ENCODE measurements at regions not wholly inside any gene's neighbourhood (a gene's known extent, or its start where the extent isn't known, plus 50 kb on each side); places are given as distances from the start of the nearest gene placed in this dataset.

DNA sequence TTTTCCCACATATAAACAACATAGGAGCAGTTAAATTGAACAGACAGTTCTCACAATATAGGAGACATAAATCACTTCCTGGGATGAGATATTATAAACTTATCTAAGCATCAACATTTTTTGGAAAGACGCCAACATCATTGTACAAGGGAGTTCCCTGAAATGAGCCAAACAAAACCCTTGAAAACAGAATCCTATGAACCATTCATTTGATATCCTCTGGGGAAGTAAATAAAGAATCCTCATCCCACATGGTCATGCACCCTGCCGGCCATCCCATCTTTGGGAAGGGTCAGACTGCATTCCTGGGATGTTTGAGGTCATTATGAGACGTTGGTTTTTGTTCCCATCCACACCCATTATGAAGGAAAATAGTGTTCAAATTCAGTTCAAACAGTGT is 111.8 kb upstream of the USP25 start:
- H3K4me1 ChIP-seq, result no peaks in the 10 kb centered on the region
- intact Hi-C loops (cut with DNase I), result no loop called here
- ATAC-seq (no peak), DNase-seq (no peak)
- no peak overlapping the region for H3K4me3 ChIP-seq
- no peaks in the 10 kb centered on the region for H3K36me3 ChIP-seq (ENCODE audit: insufficient read depth in 1 of 2, low read depth in 1 of 2)
- WGBS, 3 donors, result 32 to 44% (median 32%) methylated on average over 3 of the region's 3 CpGs
- TF ChIP-seq, protein P1, sequence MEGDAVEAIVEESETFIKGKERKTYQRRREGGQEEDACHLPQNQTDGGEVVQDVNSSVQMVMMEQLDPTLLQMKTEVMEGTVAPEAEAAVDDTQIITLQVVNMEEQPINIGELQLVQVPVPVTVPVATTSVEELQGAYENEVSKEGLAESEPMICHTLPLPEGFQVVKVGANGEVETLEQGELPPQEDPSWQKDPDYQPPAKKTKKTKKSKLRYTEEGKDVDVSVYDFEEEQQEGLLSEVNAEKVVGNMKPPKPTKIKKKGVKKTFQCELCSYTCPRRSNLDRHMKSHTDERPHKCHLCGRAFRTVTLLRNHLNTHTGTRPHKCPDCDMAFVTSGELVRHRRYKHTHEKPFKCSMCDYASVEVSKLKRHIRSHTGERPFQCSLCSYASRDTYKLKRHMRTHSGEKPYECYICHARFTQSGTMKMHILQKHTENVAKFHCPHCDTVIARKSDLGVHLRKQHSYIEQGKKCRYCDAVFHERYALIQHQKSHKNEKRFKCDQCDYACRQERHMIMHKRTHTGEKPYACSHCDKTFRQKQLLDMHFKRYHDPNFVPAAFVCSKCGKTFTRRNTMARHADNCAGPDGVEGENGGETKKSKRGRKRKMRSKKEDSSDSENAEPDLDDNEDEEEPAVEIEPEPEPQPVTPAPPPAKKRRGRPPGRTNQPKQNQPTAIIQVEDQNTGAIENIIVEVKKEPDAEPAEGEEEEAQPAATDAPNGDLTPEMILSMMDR (IDR thresholded peaks at IDR 0.05), result no peak
- H3K27me3 ChIP-seq (ENCODE audit: insufficient read depth in 3 of 3, low read length in 2 of 3), result no peaks in the 10 kb centered on the region
- no peaks in the 10 kb centered on the region for H3K9me3 ChIP-seq
- H3K27ac ChIP-seq, result no peak overlapping the region

DNA sequence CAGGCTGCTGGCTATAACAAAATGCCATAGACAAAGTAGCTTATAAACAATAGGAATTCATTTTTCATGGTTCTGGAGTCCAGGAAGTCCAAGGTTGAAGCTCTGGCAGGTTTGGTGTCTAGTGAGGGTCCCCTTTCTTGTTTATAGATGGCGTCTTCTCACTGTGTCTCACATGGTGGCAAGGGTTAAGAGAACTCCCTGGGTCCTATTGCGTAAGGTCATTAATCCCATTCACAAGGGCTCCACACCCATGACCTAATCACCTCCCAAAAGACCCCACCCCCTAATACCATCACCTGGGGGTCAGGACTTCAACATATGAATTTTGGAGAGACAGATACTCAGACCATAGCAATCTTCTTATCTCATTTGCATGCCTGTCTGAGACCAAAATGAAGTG is 108.9 kb upstream of the USP25 start:
- DNase-seq (no peak), ATAC-seq (no peak)
- TF ChIP-seq, protein P1 (IDR thresholded peaks at IDR 0.05), result no peak

DNA sequence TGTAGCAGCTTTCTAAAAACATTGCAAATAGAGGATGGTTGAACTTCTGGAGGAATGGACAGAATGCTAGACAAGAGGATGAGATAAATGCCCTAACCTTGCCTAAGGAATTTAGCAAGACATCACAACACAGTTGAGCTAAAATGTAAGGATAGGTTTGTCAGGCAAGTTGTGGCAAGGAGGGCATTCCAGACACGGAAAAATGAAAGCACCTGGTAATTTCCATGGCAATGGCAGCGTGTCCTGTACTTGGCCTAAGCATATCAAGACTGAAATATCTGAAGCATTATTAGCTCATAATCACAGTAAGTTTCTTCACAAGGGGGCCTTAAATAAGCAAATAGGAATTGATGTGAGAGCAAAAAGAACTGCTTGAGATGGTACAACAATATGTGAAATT is 105.1 kb upstream of the USP25 start:
- no peaks in the 10 kb centered on the region for H3K4me1 ChIP-seq
- H3K27me3 ChIP-seq (ENCODE audit: insufficient read depth in 3 of 3, low read length in 2 of 3), result no peaks in the 10 kb centered on the region
- no peak overlapping the region for H3K4me3 ChIP-seq
- WGBS, 3 donors, result 58 to 92% (median 70%) methylated on average over 2 of the region's 2 CpGs
- intact Hi-C loops (cut with DNase I), result no loop called here
- H3K36me3 ChIP-seq (ENCODE audit: insufficient read depth in 1 of 2, low read depth in 1 of 2), result no peaks in the 10 kb centered on the region
- H3K9me3 ChIP-seq, result no peaks in the 10 kb centered on the region
- DNase-seq (no peak), ATAC-seq (no peak)
- TF ChIP-seq, protein P1 (IDR thresholded peaks at IDR 0.05), result no peak
- no peak overlapping the region for H3K27ac ChIP-seq

More for the DNA sequence above, 108.9 kb upstream of the USP25 start:
- Histone ChIP-seq H3K4me3 (no peak overlapping the region), H3K36me3 (ENCODE audit: insufficient read depth in 1 of 2, low read depth in 1 of 2) (no peaks in the 10 kb centered on the region), H3K27me3 (ENCODE audit: insufficient read depth in 3 of 3, low read length in 2 of 3) (no peaks in the 10 kb centered on the region), H3K9me3 (no peaks in the 10 kb centered on the region), H3K27ac (no peak overlapping the region), H3K4me1 (no peaks in the 10 kb centered on the region)
- WGBS, 3 donors, result 96 to 100% (median 98%) methylated on average over 2 of the region's 2 CpGs
- intact Hi-C loops (cut with DNase I), result no loop called here

DNA sequence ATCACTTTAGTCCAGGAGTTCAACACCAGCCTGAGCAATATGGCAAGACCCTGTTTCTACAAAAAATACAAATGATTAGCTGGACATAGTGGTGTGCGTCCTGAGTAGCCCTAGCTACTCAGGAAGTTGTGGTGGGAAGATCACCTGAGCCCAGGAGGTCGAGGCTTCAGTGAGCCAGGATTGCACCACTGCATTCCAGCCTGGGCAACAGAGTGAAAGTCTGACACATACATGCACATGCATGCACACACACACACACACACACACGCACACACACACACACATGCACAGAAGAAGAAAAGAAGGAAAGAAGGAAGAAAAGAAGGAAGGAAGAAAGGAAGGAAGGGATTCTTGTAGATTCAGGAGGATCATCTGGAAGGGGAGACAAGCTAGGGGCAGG is 104.4 kb upstream of the USP25 start:
- no peak overlapping the region for H3K4me3 ChIP-seq
- TF ChIP-seq, protein P1 (IDR thresholded peaks at IDR 0.05), result no peak
- intact Hi-C loops (cut with DNase I), result no loop called here
- 72 to 87% (median 82%) methylated on average over 3 of the region's 3 CpGs for WGBS, 3 donors
- no peaks in the 10 kb centered on the region for H3K4me1 ChIP-seq
- ATAC-seq (no peak), DNase-seq (no peak)
- no peaks in the 10 kb centered on the region for H3K9me3 ChIP-seq
- no peaks in the 10 kb centered on the region for H3K36me3 ChIP-seq (ENCODE audit: insufficient read depth in 1 of 2, low read depth in 1 of 2)
- no peak overlapping the region for H3K27ac ChIP-seq
- H3K27me3 ChIP-seq (ENCODE audit: insufficient read depth in 3 of 3, low read length in 2 of 3), result no peaks in the 10 kb centered on the region

DNA sequence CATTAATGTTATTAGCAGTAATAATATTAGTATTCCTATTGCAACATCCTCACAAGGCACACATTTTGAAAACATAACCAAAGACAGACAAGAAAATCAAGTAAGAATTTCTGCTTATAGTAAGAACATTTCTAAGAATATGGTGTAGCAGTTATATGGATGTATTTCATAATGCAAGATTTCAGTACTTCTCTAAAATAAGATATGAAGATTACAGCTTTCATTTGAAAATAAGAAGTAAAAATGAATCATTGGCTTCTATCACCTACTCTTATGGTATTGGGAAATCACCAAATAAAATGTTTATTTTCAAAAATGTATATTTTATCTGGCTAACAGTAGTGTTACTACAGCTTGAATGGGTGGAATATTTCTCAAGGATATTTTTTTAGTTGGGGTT is 103.8 kb upstream of the USP25 start:
- no peaks in the 10 kb centered on the region for H3K9me3 ChIP-seq
- no peak for ATAC-seq
- H3K4me3 ChIP-seq, result no peak overlapping the region
- H3K27me3 ChIP-seq (ENCODE audit: insufficient read depth in 3 of 3, low read length in 2 of 3), result no peaks in the 10 kb centered on the region
- no peak overlapping the region for H3K27ac ChIP-seq
- TF ChIP-seq, protein P1 (IDR thresholded peaks at IDR 0.05), result no peak
- DNase-seq, result no peak
- H3K4me1 ChIP-seq, result no peaks in the 10 kb centered on the region
- intact Hi-C loops (cut with DNase I), result no loop called here
- H3K36me3 ChIP-seq (ENCODE audit: insufficient read depth in 1 of 2, low read depth in 1 of 2), result no peaks in the 10 kb centered on the region
